Activated naive CD4-positive, alpha-beta T cell treated with anti-CD3 and anti-CD28 coated beads, Interleukin-2, amount 10 ng/mL, durations not matched to agents 7 days and 5 days (primary cell): ENCODE measurements at regions not wholly inside any gene's neighbourhood (a gene's known extent, or its start where the extent isn't known, plus 50 kb on each side); places are given as distances from the start of the nearest gene placed in this dataset.

Source experiments
- CTCF ChIA-PET: fragments of 350-600 bp; sonication (Branson Sonifier 250); formaldehyde crosslinking; loops from one replicate; lab custom pipeline; 2021; ENCODE audit warnings: antibody characterized with exemption; lab: Charles Lee
- DNase-seq: peaks from one replicate; pipeline ENCODE4 v3.0.0-alpha.2; 2020
- H3K27ac Mint-ChIP-seq: one replicate; pipeline ENCODE4 v1.8.0; 2021; ENCODE audit warnings: mild to moderate bottlenecking, moderate library complexity, mixed read lengths
- H3K27me3 Mint-ChIP-seq: one replicate; pipeline ENCODE4 v1.8.0; 2021; ENCODE audit warnings: mild to moderate bottlenecking, mixed read lengths
- H3K36me3 Mint-ChIP-seq: one replicate; pipeline ENCODE4 v1.8.0; 2021; ENCODE audit warnings: mixed read lengths
- H3K4me1 Mint-ChIP-seq: one replicate; pipeline ENCODE4 v1.8.0; 2021; ENCODE audit warnings: mixed read lengths
- H3K4me3 Mint-ChIP-seq: one replicate; pipeline ENCODE4 v1.8.0; 2021; ENCODE audit warnings: mild to moderate bottlenecking, moderate library complexity, mixed read lengths
- H3K9me3 Mint-ChIP-seq: one replicate; pipeline ENCODE4 v1.8.0; 2021; ENCODE audit warnings: mixed read lengths

- DNase-seq: no peak
- Mint-ChIP-seq H3K36me3 (no peaks in the 10 kb centered on the region), H3K27ac (no peak overlapping the region), H3K4me1 (no peaks in the 10 kb centered on the region), H3K9me3 (no peaks in the 10 kb centered on the region), H3K4me3 (no peak overlapping the region), H3K27me3 (peaks cover 5% of the 10 kb centered on the region)
- CTCF ChIA-PET: no interaction called here
Measured at GRCh38 chr2:6475155-6475940, 390.4 kb downstream of the CMPK2 start.

- CTCF ChIA-PET: no interaction called here
- Mint-ChIP-seq H3K27ac (no peak overlapping the region), H3K9me3 (no peaks in the 10 kb centered on the region), H3K4me1 (no peaks in the 10 kb centered on the region), H3K4me3 (no peak overlapping the region), H3K36me3 (no peaks in the 10 kb centered on the region), H3K27me3 (peaks cover 5% of the 10 kb centered on the region)
- DNase-seq: no peak
Measured at GRCh38 chr2:6480514-6480913, 385.2 kb downstream of the CMPK2 start.

DNA sequence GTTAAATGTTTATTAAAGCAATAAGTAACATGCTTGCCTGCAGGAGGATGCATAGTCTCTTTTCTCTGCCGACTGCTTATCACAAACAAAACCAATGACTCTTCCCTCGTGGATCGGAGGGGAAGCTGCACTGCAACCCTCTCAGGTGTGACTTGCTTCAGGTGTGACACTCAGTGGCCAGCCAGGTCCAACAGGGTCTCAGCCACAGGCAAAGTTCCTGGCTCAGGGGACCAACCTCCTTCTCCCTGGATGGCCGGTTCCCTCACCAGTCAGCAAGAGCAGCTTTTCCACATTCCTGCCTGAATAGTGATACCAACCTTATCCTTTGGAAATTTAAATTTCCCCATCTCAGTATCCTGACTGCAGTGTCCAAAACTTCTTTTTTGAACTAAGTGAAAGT lies 383.5 kb downstream of the CMPK2 start:
- Mint-ChIP-seq H3K27ac (no peak overlapping the region), H3K4me3 (no peak overlapping the region), H3K9me3 (no peaks in the 10 kb centered on the region), H3K27me3 (no peaks in the 10 kb centered on the region), H3K4me1 (no peaks in the 10 kb centered on the region), H3K36me3 (no peaks in the 10 kb centered on the region)
- CTCF ChIA-PET: no interaction called here
- no peak for DNase-seq

DNA sequence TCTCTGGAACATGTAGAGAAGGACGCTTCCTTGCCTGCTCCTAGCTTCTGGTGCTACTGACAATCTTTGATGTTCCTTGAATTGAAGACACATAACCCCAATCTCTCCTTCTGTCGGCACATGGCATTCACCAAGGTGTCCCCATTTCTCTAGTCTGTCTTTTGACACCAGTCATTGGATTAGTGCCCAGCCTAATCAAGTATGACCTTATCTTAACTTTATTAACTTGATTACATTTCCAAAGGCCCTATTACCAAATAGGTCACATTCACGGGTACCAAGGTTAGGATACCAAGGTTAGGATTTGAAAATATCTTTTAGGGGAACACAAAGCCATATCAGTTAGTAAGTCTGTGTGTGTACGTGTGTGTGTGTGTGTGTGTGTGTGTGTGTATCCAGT lies 377.9 kb downstream of the CMPK2 start:
- Mint-ChIP-seq H3K4me1 (no peaks in the 10 kb centered on the region), H3K36me3 (no peaks in the 10 kb centered on the region), H3K27me3 (no peaks in the 10 kb centered on the region), H3K4me3 (no peak overlapping the region), H3K27ac (no peak overlapping the region), H3K9me3 (no peaks in the 10 kb centered on the region)
- DNase-seq: no peak
- CTCF ChIA-PET: no interaction called here

GRCh38 chr2:6492573-6492972 lies 373.1 kb downstream of the CMPK2 start:
- H3K36me3 Mint-ChIP-seq: no peaks in the 10 kb centered on the region
- no peak overlapping the region for H3K27ac Mint-ChIP-seq

GRCh38 chr2:6493266-6493665 lies 372.4 kb downstream of the CMPK2 start:
- Mint-ChIP-seq H3K9me3 (peaks cover 2% of the 10 kb centered on the region), H3K27ac (no peak overlapping the region), H3K4me1 (no peaks in the 10 kb centered on the region), H3K27me3 (no peaks in the 10 kb centered on the region), H3K36me3 (no peaks in the 10 kb centered on the region), H3K4me3 (no peak overlapping the region)
- no peak for DNase-seq
- CTCF ChIA-PET: no interaction called here

More at GRCh38 chr2:6492573-6492972, 373.1 kb downstream of the CMPK2 start:
- H3K4me1 Mint-ChIP-seq: no peaks in the 10 kb centered on the region
- no peak overlapping the region for H3K4me3 Mint-ChIP-seq
- peaks cover 2% of the 10 kb centered on the region for H3K9me3 Mint-ChIP-seq
- no peaks in the 10 kb centered on the region for H3K27me3 Mint-ChIP-seq
- DNase-seq: no peak
- CTCF ChIA-PET: no interaction called here

GRCh38 chr2:6493669-6494068 lies 372.0 kb downstream of the CMPK2 start:
- no peak for DNase-seq
- H3K9me3 Mint-ChIP-seq: peaks cover 2% of the 10 kb centered on the region
- H3K27ac Mint-ChIP-seq: no peak overlapping the region
- H3K4me3 Mint-ChIP-seq: no peak overlapping the region
- CTCF ChIA-PET: no interaction called here
- no peaks in the 10 kb centered on the region for H3K27me3 Mint-ChIP-seq
- H3K4me1 Mint-ChIP-seq: no peaks in the 10 kb centered on the region
- H3K36me3 Mint-ChIP-seq: no peaks in the 10 kb centered on the region

DNA sequence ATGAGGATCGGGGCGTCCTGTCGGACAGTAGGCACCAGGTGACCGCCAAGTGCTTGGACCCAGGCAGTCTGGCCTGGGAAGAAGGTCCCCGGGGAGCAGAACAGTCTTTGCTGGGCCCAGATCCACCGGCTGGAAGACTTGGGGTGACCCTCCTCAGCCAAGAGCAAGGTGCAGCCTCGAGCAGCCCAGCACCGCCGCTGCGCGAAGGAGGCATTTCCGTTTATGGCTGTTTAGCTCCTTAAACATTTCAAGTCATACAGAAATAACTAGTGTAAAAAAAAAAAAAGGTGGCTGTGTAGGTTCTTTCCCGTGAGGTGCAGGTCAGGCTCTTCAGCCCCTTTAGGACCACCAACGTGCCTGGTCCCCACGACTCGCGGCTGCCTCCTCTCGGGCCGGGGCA lies 370.2 kb downstream of the CMPK2 start:
- H3K36me3 Mint-ChIP-seq: no peaks in the 10 kb centered on the region
- H3K27ac Mint-ChIP-seq: no peak overlapping the region
- no peaks in the 10 kb centered on the region for H3K27me3 Mint-ChIP-seq
- DNase-seq: no peak
- H3K9me3 Mint-ChIP-seq: peaks cover 2% of the 10 kb centered on the region
- CTCF ChIA-PET: no interaction called here
- no peaks in the 10 kb centered on the region for H3K4me1 Mint-ChIP-seq
- no peak overlapping the region for H3K4me3 Mint-ChIP-seq

- Mint-ChIP-seq H3K9me3 (peaks cover 2% of the 10 kb centered on the region), H3K36me3 (no peaks in the 10 kb centered on the region), H3K4me3 (no peak overlapping the region), H3K4me1 (no peaks in the 10 kb centered on the region), H3K27ac (no peak overlapping the region), H3K27me3 (no peaks in the 10 kb centered on the region)
- CTCF ChIA-PET: no interaction called here
- no peak for DNase-seq
Measured at GRCh38 chr2:6496376-6496775, 369.3 kb downstream of the CMPK2 start.

DNA sequence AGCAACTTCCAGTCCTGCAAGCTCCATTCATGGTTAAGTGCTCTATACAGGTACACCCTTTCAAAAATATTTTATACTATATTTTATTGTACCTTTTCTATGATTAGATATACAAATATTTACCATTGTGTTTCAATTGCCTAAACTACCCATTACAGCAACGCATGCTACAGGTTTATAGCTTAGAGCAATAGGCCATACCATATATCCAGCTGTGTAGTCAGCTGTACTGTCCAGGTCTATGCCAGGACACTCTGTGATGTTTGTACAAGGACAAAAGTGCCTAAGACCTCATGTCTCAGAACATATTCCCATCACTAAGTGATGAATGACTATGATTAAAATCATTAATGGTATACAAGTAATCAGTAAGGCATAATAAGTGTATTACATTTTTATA lies 368.7 kb downstream of the CMPK2 start:
- peaks cover 2% of the 10 kb centered on the region for H3K9me3 Mint-ChIP-seq
- no peak overlapping the region for H3K27ac Mint-ChIP-seq
- CTCF ChIA-PET: no interaction called here
- H3K27me3 Mint-ChIP-seq: no peaks in the 10 kb centered on the region
- H3K4me3 Mint-ChIP-seq: no peak overlapping the region
- H3K36me3 Mint-ChIP-seq: no peaks in the 10 kb centered on the region
- DNase-seq: no peak
- H3K4me1 Mint-ChIP-seq: no peaks in the 10 kb centered on the region

GRCh38 chr2:6498841-6499240 lies 366.9 kb downstream of the CMPK2 start:
- H3K27me3 Mint-ChIP-seq: no peaks in the 10 kb centered on the region

GRCh38 chr2:6499691-6500090 lies 366.0 kb downstream of the CMPK2 start:
- Mint-ChIP-seq H3K9me3 (peaks cover 2% of the 10 kb centered on the region), H3K27ac (no peak overlapping the region), H3K4me1 (no peaks in the 10 kb centered on the region), H3K36me3 (no peaks in the 10 kb centered on the region), H3K27me3 (no peaks in the 10 kb centered on the region), H3K4me3 (no peak overlapping the region)
- DNase-seq: no peak
- CTCF ChIA-PET: no interaction called here

More at GRCh38 chr2:6498841-6499240, 366.9 kb downstream of the CMPK2 start:
- CTCF ChIA-PET: no interaction called here
- Mint-ChIP-seq H3K27ac (no peak overlapping the region), H3K9me3 (peaks cover 2% of the 10 kb centered on the region), H3K36me3 (no peaks in the 10 kb centered on the region), H3K4me1 (no peaks in the 10 kb centered on the region), H3K4me3 (no peak overlapping the region)
- DNase-seq: no peak

- Mint-ChIP-seq H3K36me3 (no peaks in the 10 kb centered on the region), H3K27ac (no peak overlapping the region), H3K9me3 (no peaks in the 10 kb centered on the region), H3K4me3 (no peak overlapping the region), H3K27me3 (no peaks in the 10 kb centered on the region), H3K4me1 (no peaks in the 10 kb centered on the region)
- DNase-seq: no peak
- CTCF ChIA-PET: no interaction called here
Measured at GRCh38 chr2:6506361-6506794, 359.3 kb downstream of the CMPK2 start.

DNA sequence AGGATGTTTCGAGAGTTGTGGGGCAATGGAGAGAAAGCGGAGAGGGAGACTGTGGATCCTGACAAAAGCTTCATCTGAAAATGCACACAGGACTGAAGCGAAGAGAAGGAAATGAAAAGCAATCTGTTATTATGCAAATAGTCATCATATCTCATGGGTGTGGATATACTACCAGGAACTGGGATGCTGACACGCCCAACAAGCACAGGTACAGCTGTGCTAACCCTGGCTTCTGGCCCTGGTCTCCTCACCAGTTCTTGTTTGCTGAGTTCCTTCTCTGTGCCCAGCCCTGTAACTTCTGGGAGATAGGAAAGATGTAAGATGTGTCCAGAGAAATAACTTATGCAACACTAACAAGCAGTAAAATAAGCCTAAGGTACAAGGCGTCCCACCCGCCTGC lies 358.8 kb downstream of the CMPK2 start:
- Mint-ChIP-seq H3K36me3 (no peaks in the 10 kb centered on the region), H3K4me1 (no peaks in the 10 kb centered on the region), H3K27me3 (no peaks in the 10 kb centered on the region), H3K27ac (no peak overlapping the region), H3K9me3 (no peaks in the 10 kb centered on the region), H3K4me3 (no peak overlapping the region)
- CTCF ChIA-PET: no interaction called here
- DNase-seq: no peak

GRCh38 chr2:6510532-6510931 lies 355.2 kb downstream of the CMPK2 start:
- no peaks in the 10 kb centered on the region for H3K9me3 Mint-ChIP-seq
- no peaks in the 10 kb centered on the region for H3K4me1 Mint-ChIP-seq
- no peak for DNase-seq
- no peak overlapping the region for H3K27ac Mint-ChIP-seq
- H3K4me3 Mint-ChIP-seq: no peak overlapping the region
- CTCF ChIA-PET: no interaction called here
- no peaks in the 10 kb centered on the region for H3K36me3 Mint-ChIP-seq
- no peaks in the 10 kb centered on the region for H3K27me3 Mint-ChIP-seq
